Naive thymus-derived CD4-positive, alpha-beta T cell (primary cell): ENCODE measurements at regions not wholly inside any gene's neighbourhood (a gene's known extent, or its start where the extent isn't known, plus 50 kb on each side); places are given as distances from the start of the nearest gene placed in this dataset.
"Not testable (repeated sequence)": the region's sequence is repeated elsewhere in the genome, so short reads cannot be mapped to it uniquely, and the experiment has no call there.

Source experiments
- ATAC-seq: fragments of 150-1000 bp; cut with Tn5 transposase; 2 replicates; pipeline ENCODE4 v1.10.0; 2021; ENCODE audit warnings: mild to moderate bottlenecking, moderate library complexity
- CTCF ChIA-PET: fragments of 350-600 bp; sonication (Branson Sonifier 250); formaldehyde crosslinking; loops from one replicate; lab custom pipeline; 2021; ENCODE audit warnings: antibody characterized with exemption; lab: Charles Lee
- POLR2A ChIA-PET: fragments of 350-600 bp; sonication (Branson Sonifier 250); formaldehyde crosslinking; loops from one replicate; lab custom pipeline; 2021; ENCODE audit warnings: antibody characterized with exemption, inconsistent platforms; lab: Charles Lee
- DNase-seq, 9 donors: peaks; one replicate each; pipeline versions ENCODE4 v3.0.0 to v3.0.0-alpha.2; 2020 to 2022; ENCODE audit warnings: mixed read lengths in 1 of 9
- H3K27ac ChIP-seq: one replicate; pipeline ENCODE4 v1.7.0; 2013; ENCODE audit warnings: mild to moderate bottlenecking, low read depth, low read length, moderate library complexity
- H3K27me3 ChIP-seq, 2 donors: one replicate each; pipeline ENCODE4 v1.7.0; 2013; ENCODE audit warnings: low read length in 2 of 2, mild to moderate bottlenecking in 2 of 2, moderate library complexity in 2 of 2; ENCODE audit not compliant: control insufficient read depth in 2 of 2, insufficient read depth in 2 of 2
- H3K36me3 ChIP-seq, 3 experiments: 1 replicate in 2 of 3; 2 replicates in 1 of 3; pipeline ENCODE4 v1.7.0; 2013; ENCODE audit warnings: low read length in 3 of 3, mild to moderate bottlenecking in 3 of 3, moderate library complexity in 1 of 3; ENCODE audit not compliant: insufficient read depth in 3 of 3, control insufficient read depth in 2 of 3
- H3K4me1 ChIP-seq, 2 donors: one replicate each; pipeline ENCODE4 v1.7.0; 2013; ENCODE audit warnings: low read length in 2 of 2, mild to moderate bottlenecking in 2 of 2, moderate library complexity in 1 of 2; ENCODE audit not compliant: control insufficient read depth in 2 of 2, insufficient read depth in 2 of 2
- H3K4me3 ChIP-seq: 2 replicates; pipeline ENCODE4 v1.7.0; 2013; ENCODE audit warnings: mild to moderate bottlenecking, low read length
- H3K9me3 ChIP-seq, 3 experiments: 1 replicate in 2 of 3; 2 replicates in 1 of 3; pipeline ENCODE4 v1.7.0; 2013; ENCODE audit warnings: low read length in 3 of 3; ENCODE audit not compliant: control insufficient read depth in 2 of 3
- H3K27ac Mint-ChIP-seq, 9 donors: one replicate each; pipeline ENCODE4 v1.8.0; 2020 to 2022; ENCODE audit warnings: mixed read lengths in 9 of 9, mild to moderate bottlenecking in 8 of 9, moderate library complexity in 5 of 9, inconsistent platforms in 2 of 9
- H3K27me3 Mint-ChIP-seq, 5 donors: one replicate each; pipeline ENCODE4 v1.8.0; 2021 to 2022; ENCODE audit warnings: mixed read lengths in 5 of 5, mild to moderate bottlenecking in 1 of 5
- H3K36me3 Mint-ChIP-seq, 5 donors: one replicate each; pipeline ENCODE4 v1.8.0; 2020 to 2022; ENCODE audit warnings: mixed read lengths in 5 of 5, mild to moderate bottlenecking in 3 of 5, inconsistent platforms in 1 of 5
- H3K4me1 Mint-ChIP-seq, 7 donors: one replicate each; pipeline ENCODE4 v1.8.0; 2020 to 2022; ENCODE audit warnings: mixed read lengths in 7 of 7, mild to moderate bottlenecking in 3 of 7, inconsistent platforms in 1 of 7
- H3K4me3 Mint-ChIP-seq, 10 donors: one replicate each; pipeline ENCODE4 v1.8.0; 2020 to 2022; ENCODE audit warnings: mild to moderate bottlenecking in 10 of 10, mixed read lengths in 10 of 10, moderate library complexity in 6 of 10, inconsistent platforms in 2 of 10
- H3K9me3 Mint-ChIP-seq, 11 donors: one replicate each; pipeline ENCODE4 v1.8.0; 2020 to 2022; ENCODE audit warnings: mixed read lengths in 11 of 11, mild to moderate bottlenecking in 4 of 11, inconsistent platforms in 1 of 11, moderate library complexity in 1 of 11
- intact Hi-C, 2 donors: fragments of 100-400 bp; cut with micrococcal nuclease; formaldehyde crosslinking; loops; one replicate each; pipeline ENCODE4 v1.15.1; 2023

GRCh38 chr19:28595722-28596480 lies 617.0 kb downstream of the UQCRFS1 start:
- ATAC-seq (no peak), DNase-seq (no peak)
- intact Hi-C loops, result no loop called here
- Histone ChIP-seq H3K4me3 (no peak overlapping the region), H3K9me3 (no peaks in the 10 kb centered on the region), H3K4me1 (no peaks in the 10 kb centered on the region), H3K36me3 (no peaks in the 10 kb centered on the region), H3K27me3 (no peaks in the 10 kb centered on the region), H3K27ac (no peak overlapping the region)
- peaks cover 0 to 10% (median 0%) of the 10 kb centered on the region in 5 donors for H3K27me3 Mint-ChIP-seq
- H3K9me3 Mint-ChIP-seq, result peaks cover 0 to 8% (median 1%) of the 10 kb centered on the region in 11 donors
- H3K4me3 Mint-ChIP-seq, result no peak overlapping the region
- POLR2A ChIA-PET, result interaction anchor here (0.6 kb wide), 1 partner anchor 13 kb away, joined by 5 read pairs; no protein-coding TSS in a partner anchor
- no peaks in the 10 kb centered on the region for H3K4me1 Mint-ChIP-seq
- CTCF ChIA-PET, result no interaction called here
- no peaks in the 10 kb centered on the region for H3K36me3 Mint-ChIP-seq
- H3K27ac Mint-ChIP-seq, result no peak overlapping the region

DNA sequence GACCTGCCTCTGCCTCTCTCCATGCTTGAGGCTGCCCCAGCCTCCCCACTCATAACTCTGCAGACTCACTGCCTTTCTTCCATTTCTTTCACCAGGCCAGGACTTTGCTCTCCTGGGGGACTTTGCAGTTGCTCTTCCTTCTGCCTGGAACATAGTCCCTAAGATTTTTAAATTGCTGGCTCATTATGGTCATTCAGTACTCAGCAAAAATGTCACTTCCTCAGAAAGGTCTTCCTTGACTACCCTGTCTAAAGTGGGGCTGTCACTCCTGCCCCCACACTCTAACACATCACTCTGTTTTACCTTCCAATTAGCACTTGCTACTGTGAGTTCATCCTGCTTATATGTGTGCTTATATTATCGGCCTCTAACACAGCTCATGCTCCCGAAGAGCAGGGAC lies 618.2 kb downstream of the UQCRFS1 start:
- DNase-seq, result no peak
- ATAC-seq, result no peak
- peaks cover 0 to 1% (median 0%) of the 10 kb centered on the region in 7 donors for H3K4me1 Mint-ChIP-seq
- CTCF ChIA-PET, result no interaction called here
- peaks cover 0 to 8% (median 1%) of the 10 kb centered on the region in 11 donors for H3K9me3 Mint-ChIP-seq
- H3K27me3 Mint-ChIP-seq, result peaks cover 0 to 10% (median 0%) of the 10 kb centered on the region in 5 donors
- no peaks in the 10 kb centered on the region for H3K9me3 ChIP-seq
- H3K4me1 ChIP-seq, result no peaks in the 10 kb centered on the region
- no peaks in the 10 kb centered on the region for H3K36me3 ChIP-seq
- H3K4me3 Mint-ChIP-seq, result no peak overlapping the region
- no peak overlapping the region for H3K27ac ChIP-seq
- intact Hi-C loops, result no loop called here
- no peaks in the 10 kb centered on the region for H3K27me3 ChIP-seq
- H3K4me3 ChIP-seq, result no peak overlapping the region
- POLR2A ChIA-PET, result no interaction called here
- H3K36me3 Mint-ChIP-seq, result no peaks in the 10 kb centered on the region
- H3K27ac Mint-ChIP-seq, result no peak overlapping the region

GRCh38 chr19:28589991-28590411 lies 623.0 kb downstream of the UQCRFS1 start:
- intact Hi-C loops, H3K9me3 ChIP-seq, H3K27me3 Mint-ChIP-seq, H3K36me3 Mint-ChIP-seq, H3K4me1 ChIP-seq, ATAC-seq, H3K27me3 ChIP-seq, H3K9me3 Mint-ChIP-seq, H3K27ac ChIP-seq, H3K27ac Mint-ChIP-seq, H3K36me3 ChIP-seq, POLR2A ChIA-PET, H3K4me3 Mint-ChIP-seq, CTCF ChIA-PET, H3K4me3 ChIP-seq, H3K4me1 Mint-ChIP-seq, DNase-seq: not testable (repeated sequence)

- H3K4me3 Mint-ChIP-seq, result no peak overlapping the region
- intact Hi-C loops, result no loop called here
- peaks cover 0 to 5% (median 0%) of the 10 kb centered on the region in 5 donors for H3K27me3 Mint-ChIP-seq
- no peak overlapping the region for H3K27ac ChIP-seq
- H3K4me3 ChIP-seq, result no peak overlapping the region
- POLR2A ChIA-PET, result no interaction called here
- no peaks in the 10 kb centered on the region for H3K36me3 ChIP-seq
- H3K36me3 Mint-ChIP-seq, result no peaks in the 10 kb centered on the region
- ATAC-seq (no peak), DNase-seq (no peak)
- no peaks in the 10 kb centered on the region for H3K9me3 ChIP-seq
- H3K4me1 Mint-ChIP-seq, result peaks cover 0 to 6% (median 0%) of the 10 kb centered on the region in 7 donors
- no peaks in the 10 kb centered on the region for H3K4me1 ChIP-seq
- H3K27ac Mint-ChIP-seq, result no peak overlapping the region
- peaks cover 0 to 2% (median 0%) of the 10 kb centered on the region in 11 donors for H3K9me3 Mint-ChIP-seq
- H3K27me3 ChIP-seq, result no peaks in the 10 kb centered on the region
- CTCF ChIA-PET, result no interaction called here
These were observed 626.5 kb downstream of the UQCRFS1 start for GRCh38 chr19:28586474-28586873.

- ATAC-seq, result no peak
- H3K4me3 Mint-ChIP-seq, result no peak overlapping the region
- no peak overlapping the region for H3K4me3 ChIP-seq
- no peak for DNase-seq
- ChIA-PET POLR2A (no interaction called here), CTCF (no interaction called here)
- no peaks in the 10 kb centered on the region for H3K27me3 ChIP-seq
- H3K4me1 ChIP-seq, result no peaks in the 10 kb centered on the region
- H3K36me3 Mint-ChIP-seq, result no peaks in the 10 kb centered on the region
- H3K27me3 Mint-ChIP-seq, result peaks cover 0 to 9% (median 0%) of the 10 kb centered on the region in 5 donors
- no peak overlapping the region for H3K27ac ChIP-seq
- intact Hi-C loops, result no loop called here
- peaks cover 0 to 2% (median 0%) of the 10 kb centered on the region in 11 donors for H3K9me3 Mint-ChIP-seq
- H3K27ac Mint-ChIP-seq, result peak overlapping the region in 1 of 9 donors; percentile 68
- H3K4me1 Mint-ChIP-seq, result peaks cover 0 to 6% (median 0%) of the 10 kb centered on the region in 7 donors
- no peaks in the 10 kb centered on the region for H3K36me3 ChIP-seq
- H3K9me3 ChIP-seq, result no peaks in the 10 kb centered on the region
These were observed 627.2 kb downstream of the UQCRFS1 start for GRCh38 chr19:28585796-28586195.

DNA sequence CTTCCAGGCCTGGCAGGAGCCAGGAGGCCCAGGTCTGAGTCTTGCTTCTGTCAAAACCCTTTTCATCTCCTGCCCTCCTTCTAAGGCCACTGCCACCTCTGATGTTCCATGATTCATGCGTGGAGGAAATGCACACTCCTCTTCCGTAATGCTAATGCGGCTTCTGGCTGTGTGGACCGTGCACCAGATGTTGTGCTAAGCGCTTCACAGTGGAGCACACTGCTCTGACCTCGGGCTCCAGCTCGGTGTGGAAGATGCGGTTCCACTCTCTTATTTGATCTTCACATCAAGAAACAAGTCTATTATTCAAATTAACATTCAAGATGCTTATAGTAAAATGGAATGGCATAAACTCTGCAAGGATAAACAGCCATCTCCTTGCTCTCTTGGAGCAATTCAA lies 629.2 kb downstream of the UQCRFS1 start:
- H3K9me3 ChIP-seq, result no peaks in the 10 kb centered on the region
- intact Hi-C loops, result no loop called here
- no peak overlapping the region for H3K4me3 Mint-ChIP-seq
- H3K4me3 ChIP-seq, result no peak overlapping the region
- peaks cover 0 to 9% (median 0%) of the 10 kb centered on the region in 5 donors for H3K27me3 Mint-ChIP-seq
- DNase-seq, result no peak
- ChIA-PET CTCF (no interaction called here), POLR2A (no interaction called here)
- H3K27me3 ChIP-seq, result no peaks in the 10 kb centered on the region
- no peaks in the 10 kb centered on the region for H3K4me1 Mint-ChIP-seq
- peaks cover 0 to 4% (median 0%) of the 10 kb centered on the region in 11 donors for H3K9me3 Mint-ChIP-seq
- ATAC-seq, result no peak
- H3K36me3 Mint-ChIP-seq, result no peaks in the 10 kb centered on the region
- no peak overlapping the region for H3K27ac ChIP-seq
- no peak overlapping the region for H3K27ac Mint-ChIP-seq
- no peaks in the 10 kb centered on the region for H3K36me3 ChIP-seq
- H3K4me1 ChIP-seq, result no peaks in the 10 kb centered on the region

GRCh38 chr19:28583242-28583641 lies 629.7 kb downstream of the UQCRFS1 start:
- intact Hi-C loops, result no loop called here
- peaks cover 0 to 9% (median 0%) of the 10 kb centered on the region in 5 donors for H3K27me3 Mint-ChIP-seq
- no peaks in the 10 kb centered on the region for H3K9me3 ChIP-seq
- no peaks in the 10 kb centered on the region for H3K36me3 Mint-ChIP-seq
- H3K9me3 Mint-ChIP-seq, result peaks cover 0 to 4% (median 0%) of the 10 kb centered on the region in 11 donors
- no peak overlapping the region for H3K4me3 ChIP-seq
- H3K4me1 ChIP-seq, result no peaks in the 10 kb centered on the region
- no peaks in the 10 kb centered on the region for H3K4me1 Mint-ChIP-seq
- H3K27ac ChIP-seq, result no peak overlapping the region
- H3K27ac Mint-ChIP-seq, result no peak overlapping the region
- ChIA-PET POLR2A (no interaction called here), CTCF (no interaction called here)
- no peak overlapping the region for H3K4me3 Mint-ChIP-seq
- no peaks in the 10 kb centered on the region for H3K36me3 ChIP-seq
- no peaks in the 10 kb centered on the region for H3K27me3 ChIP-seq
- no peak for ATAC-seq
- DNase-seq, result no peak
